GM18520 (cell line): ENCODE measurements at regions not wholly inside any gene's neighbourhood (a gene's known extent, or its start where the extent isn't known, plus 50 kb on each side); places are given as distances from the start of the nearest gene placed in this dataset.
"Not testable (repeated sequence)": the region's sequence is repeated elsewhere in the genome, so short reads cannot be mapped to it uniquely, and the experiment has no call there.

ENCODE experiments used
- ATAC-seq: cut with Tn5 transposase; IDR thresholded peaks from one replicate; pipeline ENCODE4 v1.9.1; 2021; ENCODE audit not compliant: unreplicated experiment

GRCh38 chr2:18957909-18958308 lies 368.5 kb upstream of the NT5C1B start:
- no peak for ATAC-seq

- no peak for ATAC-seq
Observed at GRCh38 chr2:18950361-18950851, 361.0 kb upstream of the NT5C1B start.

- ATAC-seq = no peak
Observed at GRCh38 chr2:18949871-18950270, 360.5 kb upstream of the NT5C1B start.

GRCh38 chr2:18940184-18940583 lies 350.8 kb upstream of the NT5C1B start:
- no peak for ATAC-seq

GRCh38 chr2:18939740-18940139 lies 350.4 kb upstream of the NT5C1B start:
- ATAC-seq = not testable (repeated sequence)

GRCh38 chr2:18934886-18935285 lies 345.5 kb upstream of the NT5C1B start:
- ATAC-seq = no peak

GRCh38 chr2:18932853-18933252 lies 343.5 kb upstream of the NT5C1B start:
- ATAC-seq = no peak

GRCh38 chr2:18930971-18931370 lies 341.6 kb upstream of the NT5C1B start:
- ATAC-seq = no peak

GRCh38 chr2:18927525-18928232 lies 338.3 kb upstream of the NT5C1B start:
- ATAC-seq = no peak

GRCh38 chr2:18926631-18927524 lies 337.5 kb upstream of the NT5C1B start:
- ATAC-seq = no peak

GRCh38 chr2:18925296-18925695 lies 335.9 kb upstream of the NT5C1B start:
- ATAC-seq = no peak

GRCh38 chr2:18924886-18925285 lies 335.5 kb upstream of the NT5C1B start:
- no peak for ATAC-seq

GRCh38 chr2:18924386-18924785 lies 335.0 kb upstream of the NT5C1B start:
- no peak for ATAC-seq

GRCh38 chr2:18922276-18922675 lies 332.9 kb upstream of the NT5C1B start:
- ATAC-seq = no peak

GRCh38 chr2:18918280-18918679 lies 328.9 kb upstream of the NT5C1B start:
- ATAC-seq = no peak

GRCh38 chr2:18915227-18915626 lies 325.9 kb upstream of the NT5C1B start:
- no peak for ATAC-seq

- no peak for ATAC-seq
Observed at GRCh38 chr2:18913512-18913911, 324.1 kb upstream of the NT5C1B start.

GRCh38 chr2:18912225-18912888 lies 323.0 kb upstream of the NT5C1B start:
- ATAC-seq = no peak

GRCh38 chr2:18911416-18911815 lies 322.0 kb upstream of the NT5C1B start:
- no peak for ATAC-seq

GRCh38 chr2:18910843-18911242 lies 321.5 kb upstream of the NT5C1B start:
- ATAC-seq = no peak

GRCh38 chr2:18907937-18908336 lies 318.6 kb upstream of the NT5C1B start:
- ATAC-seq = no peak

- no peak for ATAC-seq
Observed at GRCh38 chr2:18907508-18907907, 318.1 kb upstream of the NT5C1B start.
